ENCODE measurements at regions not wholly inside any gene's neighbourhood (a gene's known extent, or its start where the extent isn't known, plus 50 kb on each side); places are given as distances from the start of the nearest gene placed in this dataset.

- TF ChIP-seq GATA2 (IDR thresholded peaks at IDR 0.05; ENCODE audit: low read depth, low read length) (no peak), GATA3 (IDR thresholded peaks at IDR 0.05; ENCODE audit: low read depth, low read length) (no peak)
Observed at GRCh38 chr9:95642189-95642588, 125.4 kb upstream of the PTCH1 start.

Measured in SH-SY5Y (cell line).